H9 (cell line): ENCODE measurements at regions not wholly inside any gene's neighbourhood (a gene's known extent, or its start where the extent isn't known, plus 50 kb on each side); places are given as distances from the start of the nearest gene placed in this dataset.
A peak's percentile ranks its signal among the peaks of the same experiment; 100 is the strongest.

Source experiments
- DNase-seq: peaks from one replicate; pipeline ENCODE4 v3.0.0-alpha.2; 2017
- H2AFZ ChIP-seq: one replicate; pipeline ENCODE4 v1.6.1; 2013; ENCODE audit warnings: mild to moderate bottlenecking, low read length, control low read depth, moderate library complexity
- H2AK5ac ChIP-seq: 2 replicates; pipeline ENCODE4 v1.6.1; 2013; ENCODE audit warnings: low read length, control low read depth, mixed read lengths; ENCODE audit not compliant: insufficient read length
- H2BK120ac ChIP-seq: one replicate; pipeline ENCODE4 v1.6.1; 2013; ENCODE audit warnings: low read depth, mild to moderate bottlenecking, low read length, control low read depth, inconsistent platforms; ENCODE audit not compliant: poor library complexity, severe bottlenecking
- H2BK12ac ChIP-seq: 2 replicates; pipeline ENCODE4 v1.6.1; 2013; ENCODE audit warnings: low read length, control low read depth, mixed read lengths, low read depth; ENCODE audit not compliant: insufficient read length
- H2BK15ac ChIP-seq: 2 replicates; pipeline ENCODE4 v1.6.1; 2013; ENCODE audit warnings: low read depth, low read length, control low read depth
- H2BK20ac ChIP-seq: one replicate; pipeline ENCODE4 v1.6.1; 2013; ENCODE audit warnings: low read depth, mild to moderate bottlenecking, low read length, control low read depth, inconsistent platforms; ENCODE audit not compliant: poor library complexity, severe bottlenecking
- H2BK5ac ChIP-seq: 2 replicates; pipeline ENCODE4 v1.6.1; 2013; ENCODE audit warnings: low read length, control low read depth, mixed read lengths; ENCODE audit not compliant: insufficient read length
- H3K14ac ChIP-seq: 2 replicates; pipeline ENCODE4 v1.6.1; 2013; ENCODE audit warnings: low read length, control low read depth; ENCODE audit not compliant: insufficient read depth
- H3K18ac ChIP-seq: 2 replicates; pipeline ENCODE4 v1.6.1; 2013; ENCODE audit warnings: low read depth, mild to moderate bottlenecking, mixed read lengths, low read length, control low read depth; ENCODE audit not compliant: insufficient read length
- H3K23ac ChIP-seq: 2 replicates; pipeline ENCODE4 v1.6.1; 2013; ENCODE audit warnings: low read length, control low read depth, mixed read lengths, low read depth; ENCODE audit not compliant: insufficient read length
- H3K23me2 ChIP-seq: 2 replicates; pipeline ENCODE4 v1.6.1; 2013; ENCODE audit warnings: low read depth, mild to moderate bottlenecking, mixed read lengths, low read length, control low read depth; ENCODE audit not compliant: insufficient read length, poor library complexity, severe bottlenecking
- H3K27ac ChIP-seq: 2 replicates; pipeline ENCODE4 v1.5.1; 2013; ENCODE audit warnings: low read length, control low read depth, mixed read lengths, low read depth; ENCODE audit not compliant: insufficient read length
- H3K27me3 ChIP-seq: 2 replicates; pipeline ENCODE4 v1.6.1; 2013; ENCODE audit warnings: low read length, control low read depth, inconsistent platforms; ENCODE audit not compliant: insufficient read depth
- H3K4ac ChIP-seq: 2 replicates; pipeline ENCODE4 v1.6.1; 2013; ENCODE audit warnings: low read depth, mild to moderate bottlenecking, control low read depth, inconsistent platforms, low read length, moderate library complexity
- H3K4me1 ChIP-seq: 2 replicates; pipeline ENCODE4 v1.6.1; 2013; ENCODE audit warnings: low read length, control low read depth, inconsistent platforms; ENCODE audit not compliant: insufficient read depth
- H3K4me2 ChIP-seq: 2 replicates; pipeline ENCODE4 v1.6.1; 2013; ENCODE audit warnings: low read length, control low read depth, mixed read lengths; ENCODE audit not compliant: insufficient read length, insufficient read depth
- H3K56ac ChIP-seq: 2 replicates; pipeline ENCODE4 v1.6.1; 2013; ENCODE audit warnings: low read depth, mild to moderate bottlenecking, mixed read lengths, low read length, control low read depth; ENCODE audit not compliant: insufficient read length
- H3K79me1 ChIP-seq: 2 replicates; pipeline ENCODE4 v1.6.1; 2013; ENCODE audit warnings: low read depth, mild to moderate bottlenecking, moderate library complexity, low read length, control low read depth, inconsistent platforms; ENCODE audit not compliant: insufficient read depth, poor library complexity, severe bottlenecking
- H3K79me2 ChIP-seq: 2 replicates; pipeline ENCODE4 v1.6.1; 2013; ENCODE audit warnings: low read length, control low read depth, inconsistent platforms; ENCODE audit not compliant: insufficient read depth
- H3K9ac ChIP-seq: 2 replicates; pipeline ENCODE4 v1.6.1; 2013; ENCODE audit warnings: low read length, control low read depth, mixed read lengths; ENCODE audit not compliant: insufficient read length; ENCODE audit errors: extremely low read depth
- H3K9me3 ChIP-seq: one replicate; pipeline ENCODE4 v1.6.1; 2013; ENCODE audit warnings: low read depth, low read length, inconsistent platforms; ENCODE audit not compliant: control insufficient read depth
- H3T11ph ChIP-seq: one replicate; pipeline ENCODE4 v1.6.1; 2013; ENCODE audit warnings: mild to moderate bottlenecking, low read length, control low read depth, inconsistent platforms
- H4K20me1 ChIP-seq: one replicate; pipeline ENCODE4 v1.6.1; 2013; ENCODE audit not compliant: control insufficient read depth, insufficient read length, insufficient read depth
- H4K5ac ChIP-seq: 2 replicates; pipeline ENCODE4 v1.6.1; 2013; ENCODE audit warnings: low read depth, mild to moderate bottlenecking, mixed read lengths, low read length, control low read depth; ENCODE audit not compliant: insufficient read length
- H4K8ac ChIP-seq: replicated peaks from 2 replicates; pipeline ENCODE4 v1.6.1; 2013; ENCODE audit warnings: low read length, control low read depth, mixed read lengths, low read depth; ENCODE audit not compliant: insufficient read length
- H4K91ac ChIP-seq: 2 replicates; pipeline ENCODE4 v1.6.1; 2013; ENCODE audit warnings: low read depth, mild to moderate bottlenecking, moderate library complexity, mixed read lengths, low read length, control low read depth; ENCODE audit not compliant: insufficient read length
- H3K27ac Mint-ChIP-seq, 3 experiments: 2 replicates in 2 of 3; 3 replicates in 1 of 3; pipeline ENCODE4 v1.8.0; 2020 to 2021; ENCODE audit warnings: mixed read lengths in 3 of 3, mild to moderate bottlenecking in 1 of 3, moderate library complexity in 1 of 3
- H3K27me3 Mint-ChIP-seq: 2 replicates; pipeline ENCODE4 v1.8.0; 2021; ENCODE audit warnings: low read depth, mild to moderate bottlenecking, moderate library complexity, mixed read lengths
- H3K36me3 Mint-ChIP-seq, 3 experiments: 2 replicates in 2 of 3; 3 replicates in 1 of 3; pipeline ENCODE4 v1.8.0; 2020 to 2021; ENCODE audit warnings: low read depth in 3 of 3, mixed read lengths in 3 of 3; ENCODE audit not compliant: insufficient read depth in 1 of 3
- H3K4me1 Mint-ChIP-seq, 2 experiments: 2 replicates each; pipeline ENCODE4 v1.8.0; 2020; ENCODE audit warnings: mixed read lengths in 2 of 2
- H3K4me3 Mint-ChIP-seq, 2 experiments: 2 replicates in 1 of 2; 3 replicates in 1 of 2; pipeline ENCODE4 v1.8.0; 2020 to 2021; ENCODE audit warnings: mild to moderate bottlenecking in 2 of 2, mixed read lengths in 2 of 2, moderate library complexity in 1 of 2
- H3K9me3 Mint-ChIP-seq, 2 experiments: 2 replicates in 1 of 2; 3 replicates in 1 of 2; pipeline ENCODE4 v1.8.0; 2020; ENCODE audit warnings: mild to moderate bottlenecking in 2 of 2, mixed read lengths in 2 of 2, moderate library complexity in 1 of 2
- CTCF ChIP-seq: fragments of 200-600 bp; sonication (generic); conservative IDR thresholded peaks from 3 replicates; pipeline ENCODE4 v1.8.0; 2021; ENCODE audit warnings: antibody characterized with exemption, mild to moderate bottlenecking
- WGBS: extraction: QIAGEN DNeasy Blood & Tissue Kit; methylation state at CpG from one replicate; pipeline ENCODE4 v1.1.7; 2013; ENCODE audit warnings: missing lambda C conversion rate, low lambda C conversion rate, mixed read lengths; ENCODE audit not compliant: insufficient read length; ENCODE audit errors: extremely low coverage; 5-methylcytosine and 5-hydroxymethylcytosine counted together

- H4K8ac ChIP-seq, result no peak overlapping the region
- no peak overlapping the region for H3K4ac ChIP-seq
- no peaks in the 10 kb centered on the region for H3K9me3 ChIP-seq
- H2AFZ ChIP-seq, result no peak overlapping the region
- H3K36me3 Mint-ChIP-seq, result no peaks in the 10 kb centered on the region; a peak in 1 of 7 replicates
- no peak overlapping the region for H3K56ac ChIP-seq
- no peak overlapping the region for H2BK20ac ChIP-seq
- no peak for TF ChIP-seq CTCF
- H4K91ac ChIP-seq, result no peak overlapping the region
- H2BK120ac ChIP-seq, result no peak overlapping the region
- peak; percentile 81 for DNase-seq
- peaks cover 33 to 36% of the 10 kb centered on the region in 2 experiments for H3K4me1 Mint-ChIP-seq
- no peaks in the 10 kb centered on the region for H3K79me2 ChIP-seq
- no peaks in the 10 kb centered on the region for H4K20me1 ChIP-seq
- no peak overlapping the region for H2AK5ac ChIP-seq
- no peak overlapping the region for H3K9ac ChIP-seq
- peak overlapping the region in 1 of 2 experiments; percentile 23; a peak in 2 of 5 replicates for H3K4me3 Mint-ChIP-seq
- H3K9me3 Mint-ChIP-seq, result no peaks in the 10 kb centered on the region; a peak in 1 of 5 replicates
- no peak overlapping the region for H3T11ph ChIP-seq
- no peak overlapping the region for H3K27ac Mint-ChIP-seq
- no peak overlapping the region for H3K23ac ChIP-seq
- no peak overlapping the region for H4K5ac ChIP-seq
- H3K23me2 ChIP-seq, result no peaks in the 10 kb centered on the region
- no peak overlapping the region for H3K4me2 ChIP-seq
- no peak overlapping the region for H2BK5ac ChIP-seq
- WGBS, result no CpG with 5 or more reads among the region's 12 CpGs
- no peak overlapping the region for H2BK12ac ChIP-seq
- peaks cover 16% of the 10 kb centered on the region; the same call in 1 of the 2 replicates for H3K4me1 ChIP-seq
- H3K27me3 Mint-ChIP-seq, result peaks cover 5% of the 10 kb centered on the region; the same call in 1 of the 2 replicates
- no peak overlapping the region for H3K14ac ChIP-seq
- no peak overlapping the region for H3K18ac ChIP-seq
- H2BK15ac ChIP-seq, result no peak overlapping the region
- no peaks in the 10 kb centered on the region for H3K79me1 ChIP-seq
- H3K27ac ChIP-seq, result no peak overlapping the region
- H3K27me3 ChIP-seq, result no peaks in the 10 kb centered on the region
These were observed 58.4 kb upstream of the FZD8 start for GRCh38 chr10:35700487-35700882.
